GM23338 (cell line): ENCODE measurements at regions not wholly inside any gene's neighbourhood (a gene's known extent, or its start where the extent isn't known, plus 50 kb on each side); places are given as distances from the start of the nearest gene placed in this dataset.

ENCODE experiments used
- ATAC-seq: fragments of 200-7000 bp; cut with Tn5 transposase; 3 replicates; pipeline ENCODE4 v1.9.1; 2020
- DNase-seq: peaks from one replicate; pipeline ENCODE4 v3.0.0-alpha.2; 2015; ENCODE audit warnings: low spot score
- H2AFZ ChIP-seq: fragments of 200-600 bp; sonication (generic); 2 replicates; pipeline ENCODE4 v1.8.0; 2016; ENCODE audit warnings: antibody characterized with exemption, mild to moderate bottlenecking, moderate library complexity
- H3F3A ChIP-seq: fragments of 200-600 bp; sonication (generic); replicated peaks from 2 replicates; pipeline ENCODE4 v1.8.0; 2017; ENCODE audit warnings: antibody characterized with exemption, mixed run types, low read depth
- H3K27ac ChIP-seq: fragments of 200-600 bp; sonication (generic); 2 replicates; pipeline ENCODE4 v1.6.1; 2016; ENCODE audit warnings: low read depth
- H3K27me3 ChIP-seq: fragments of 200-600 bp; sonication (generic); 2 replicates; pipeline ENCODE4 v1.8.0; 2016; ENCODE audit warnings: mild to moderate bottlenecking, mixed run types, moderate library complexity; ENCODE audit not compliant: insufficient read depth
- H3K36me3 ChIP-seq: fragments of 200-600 bp; sonication (generic); 2 replicates; pipeline ENCODE4 v1.8.0; 2016; ENCODE audit warnings: mild to moderate bottlenecking; ENCODE audit not compliant: insufficient read depth
- H3K4me1 ChIP-seq: fragments of 200-600 bp; sonication (generic); 2 replicates; pipeline ENCODE4 v1.8.0; 2016; ENCODE audit warnings: mild to moderate bottlenecking, moderate library complexity; ENCODE audit not compliant: insufficient read depth
- H3K4me2 ChIP-seq: fragments of 200-600 bp; sonication (generic); 2 replicates; pipeline ENCODE4 v1.7.1; 2017; ENCODE audit warnings: mixed run types
- H3K4me3 ChIP-seq: fragments of 200-600 bp; sonication (generic); 2 replicates; pipeline ENCODE4 v1.6.1; 2016; ENCODE audit warnings: mixed run types
- H3K79me2 ChIP-seq: fragments of 200-600 bp; sonication (generic); replicated peaks from 2 replicates; pipeline ENCODE4 v1.8.0; 2017; ENCODE audit warnings: mild to moderate bottlenecking; ENCODE audit not compliant: insufficient read depth
- H3K9me2 ChIP-seq: fragments of 200-600 bp; sonication (generic); 2 replicates; pipeline ENCODE4 v1.8.0; 2017; ENCODE audit not compliant: insufficient read depth
- H4K20me1 ChIP-seq: fragments of 200-600 bp; sonication (generic); replicated peaks from 2 replicates; pipeline ENCODE4 v1.8.0; 2017; ENCODE audit warnings: mild to moderate bottlenecking; ENCODE audit not compliant: insufficient read depth
- H3K27ac Mint-ChIP-seq: 2 replicates; pipeline ENCODE4 v1.8.0; 2020; ENCODE audit warnings: inconsistent platforms, mild to moderate bottlenecking, moderate library complexity, mixed read lengths
- H3K27me3 Mint-ChIP-seq: 3 replicates; pipeline ENCODE4 v1.8.0; 2022; ENCODE audit warnings: low read depth, mild to moderate bottlenecking, moderate library complexity, mixed read lengths, inconsistent platforms; ENCODE audit not compliant: insufficient read depth, poor library complexity
- H3K36me3 Mint-ChIP-seq: 3 replicates; pipeline ENCODE4 v1.8.0; 2021; ENCODE audit warnings: low read depth, mild to moderate bottlenecking, inconsistent platforms, moderate library complexity, mixed read lengths
- H3K4me1 Mint-ChIP-seq: 3 replicates; pipeline ENCODE4 v1.8.0; 2020; ENCODE audit warnings: mild to moderate bottlenecking, inconsistent platforms, mixed read lengths
- H3K4me3 Mint-ChIP-seq: 3 replicates; pipeline ENCODE4 v1.8.0; 2021; ENCODE audit warnings: moderate library complexity, mild to moderate bottlenecking, inconsistent platforms, mixed read lengths
- H3K9me3 Mint-ChIP-seq: 3 replicates; pipeline ENCODE4 v1.8.0; 2020; ENCODE audit warnings: moderate library complexity, mild to moderate bottlenecking, inconsistent platforms, mixed read lengths
- CREB1 ChIP-seq: fragments of 250-450 bp; sonication (Bioruptor Pico); IDR thresholded peaks from 2 replicates; pipeline ENCODE4 v1.5.0; 2020; ENCODE audit warnings: low read depth, mild to moderate bottlenecking, moderate library complexity
- CTCF ChIP-seq, 2 experiments: fragments of 200-600 bp in 1 of 2; sonication (generic) in 1 of 2; conservative IDR thresholded peaks; 2 replicates each; pipeline versions ENCODE4 v1.5.1 to v1.6.1; 2016 to 2017; ENCODE audit warnings: antibody characterized with exemption in 2 of 2, low read depth in 2 of 2, mild to moderate bottlenecking in 2 of 2, moderate library complexity in 1 of 2
- EZH2 ChIP-seq: fragments of 200-600 bp; sonication (generic); IDR thresholded peaks from one replicate; pipeline ENCODE4 v1.8.0; 2017; ENCODE audit warnings: antibody characterized with exemption, mild to moderate bottlenecking, low read depth; ENCODE audit not compliant: unreplicated experiment
- JUNB ChIP-seq: IDR thresholded peaks from one replicate; pipeline ENCODE4 v1.6.1; 2016; ENCODE audit warnings: antibody characterized with exemption; ENCODE audit not compliant: unreplicated experiment
- NANOG ChIP-seq: IDR thresholded peaks from 2 replicates; pipeline ENCODE4 v1.6.1; 2016; ENCODE audit warnings: antibody characterized with exemption, borderline replicate concordance
- POLR2AphosphoS5 ChIP-seq: IDR thresholded peaks from 2 replicates; pipeline ENCODE4 v1.6.1; 2016; ENCODE audit warnings: antibody characterized with exemption, low read depth
- REST ChIP-seq: IDR thresholded peaks from one replicate; pipeline ENCODE4 v1.6.1; 2018; ENCODE audit warnings: antibody characterized with exemption; ENCODE audit not compliant: unreplicated experiment
- STAT1 ChIP-seq: IDR thresholded peaks from one replicate; pipeline ENCODE4 v1.6.1; 2016; ENCODE audit warnings: antibody characterized with exemption; ENCODE audit not compliant: unreplicated experiment
- ZNF114 ChIP-seq: fragments of 250-450 bp; sonication (Bioruptor Pico); IDR thresholded peaks from 2 replicates; pipeline ENCODE4 v1.5.0; 2020; ENCODE audit warnings: mild to moderate bottlenecking, moderate library complexity
- ZNF462 ChIP-seq: fragments of 250-450 bp; sonication (Bioruptor Pico); IDR thresholded peaks from 2 replicates; pipeline ENCODE4 v1.5.0; 2020; ENCODE audit warnings: mild to moderate bottlenecking, moderate library complexity
- TF ChIP-seq, protein P1 (sequence below): IDR thresholded peaks from 2 replicates; pipeline ENCODE4 v1.6.1; 2016; ENCODE audit warnings: antibody characterized with exemption

GRCh38 chr3:22989716-22990115 is 213.4 kb upstream of the UBE2E2 start:
- Histone ChIP-seq H3K36me3 (no peaks in the 10 kb centered on the region), H3K27ac (no peak overlapping the region), H3K79me2 (no peaks in the 10 kb centered on the region), H3K9me2 (no peaks in the 10 kb centered on the region; the same call in 1 of the 2 replicates), H3K4me1 (0 out of 2 replicates have a peak, but pooled peaks cover 7% of the 10 kb centered on the region), H3K4me2 (no peak overlapping the region), H3F3A (no peaks in the 10 kb centered on the region), H3K4me3 (no peak overlapping the region), H2AFZ (peak overlapping the region; percentile 28; the same call in 1 of the 2 replicates), H3K27me3 (no peaks in the 10 kb centered on the region), H4K20me1 (no peaks in the 10 kb centered on the region)
- Mint-ChIP-seq H3K36me3 (no peaks in the 10 kb centered on the region), H3K4me1 (peaks cover 11% of the 10 kb centered on the region), H3K9me3 (no peaks in the 10 kb centered on the region), H3K27ac (no peak overlapping the region), H3K4me3 (no peak overlapping the region), H3K27me3 (no peaks in the 10 kb centered on the region)
- no peak for DNase-seq
- no peak for ATAC-seq
- TF ChIP-seq, protein P1, sequence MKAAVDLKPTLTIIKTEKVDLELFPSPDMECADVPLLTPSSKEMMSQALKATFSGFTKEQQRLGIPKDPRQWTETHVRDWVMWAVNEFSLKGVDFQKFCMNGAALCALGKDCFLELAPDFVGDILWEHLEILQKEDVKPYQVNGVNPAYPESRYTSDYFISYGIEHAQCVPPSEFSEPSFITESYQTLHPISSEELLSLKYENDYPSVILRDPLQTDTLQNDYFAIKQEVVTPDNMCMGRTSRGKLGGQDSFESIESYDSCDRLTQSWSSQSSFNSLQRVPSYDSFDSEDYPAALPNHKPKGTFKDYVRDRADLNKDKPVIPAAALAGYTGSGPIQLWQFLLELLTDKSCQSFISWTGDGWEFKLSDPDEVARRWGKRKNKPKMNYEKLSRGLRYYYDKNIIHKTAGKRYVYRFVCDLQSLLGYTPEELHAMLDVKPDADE, result no peak
- TF ChIP-seq ZNF462 (CRISPR knock-in tag) (no peak), JUNB (no peak), EZH2 (no peak), STAT1 (no peak), CREB1 (no peak), REST (no peak), CTCF (conservative IDR thresholded peaks at IDR 0.05; ENCODE audit: low read depth in 2 of 2) (no peak), ZNF114 (CRISPR knock-in tag) (no peak), NANOG (no peak), POLR2AphosphoS5 (no peak)
